T-helper 2 cell treated with Interferon-gamma antibody and Interleukin-4, amounts not matched to agents 5 μg/mL and 100 μg/mL, for 36 hours (primary cell): ENCODE measurements at regions not wholly inside any gene's neighbourhood (a gene's known extent, or its start where the extent isn't known, plus 50 kb on each side); places are given as distances from the start of the nearest gene placed in this dataset.
"Not testable (repeated sequence)": the region's sequence is repeated elsewhere in the genome, so short reads cannot be mapped to it uniquely, and the experiment has no call there.

Experiments
- DNase-seq: peaks from one replicate; pipeline ENCODE4 v3.0.0; 2021; ENCODE audit warnings: low spot score
- H3K27ac Mint-ChIP-seq: one replicate; pipeline ENCODE4 v1.8.0; 2021; ENCODE audit warnings: mild to moderate bottlenecking, mixed read lengths
- H3K27me3 Mint-ChIP-seq: one replicate; pipeline ENCODE4 v1.8.0; 2021; ENCODE audit warnings: low read depth, mixed read lengths
- H3K36me3 Mint-ChIP-seq: one replicate; pipeline ENCODE4 v1.8.0; 2021; ENCODE audit warnings: low read depth, mixed read lengths
- H3K4me1 Mint-ChIP-seq: one replicate; pipeline ENCODE4 v1.8.0; 2021; ENCODE audit warnings: low read depth, mixed read lengths
- H3K4me3 Mint-ChIP-seq: one replicate; pipeline ENCODE4 v1.8.0; 2022; ENCODE audit warnings: mild to moderate bottlenecking, moderate library complexity, mixed read lengths
- H3K9me3 Mint-ChIP-seq: one replicate; pipeline ENCODE4 v1.8.0; 2021; ENCODE audit warnings: mixed read lengths

GRCh38 chr5:158463938-158464337 is 605.0 kb upstream of the CLINT1 start:
- Mint-ChIP-seq H3K9me3 (no peaks in the 10 kb centered on the region), H3K36me3 (no peaks in the 10 kb centered on the region), H3K27me3 (no peaks in the 10 kb centered on the region), H3K4me1 (no peaks in the 10 kb centered on the region), H3K4me3 (no peak overlapping the region), H3K27ac (no peak overlapping the region)
- no peak for DNase-seq

GRCh38 chr5:158463188-158463587 is 604.2 kb upstream of the CLINT1 start:
- Mint-ChIP-seq H3K27ac (no peak overlapping the region), H3K36me3 (no peaks in the 10 kb centered on the region)

GRCh38 chr5:158462349-158463114 is 603.6 kb upstream of the CLINT1 start:
- H3K4me1 Mint-ChIP-seq: no peaks in the 10 kb centered on the region
- no peaks in the 10 kb centered on the region for H3K27me3 Mint-ChIP-seq
- no peaks in the 10 kb centered on the region for H3K36me3 Mint-ChIP-seq

More at GRCh38 chr5:158463188-158463587, 604.2 kb upstream of the CLINT1 start:
- H3K9me3 Mint-ChIP-seq: no peaks in the 10 kb centered on the region
- DNase-seq: no peak
- H3K4me3 Mint-ChIP-seq: no peak overlapping the region
- no peaks in the 10 kb centered on the region for H3K27me3 Mint-ChIP-seq
- no peaks in the 10 kb centered on the region for H3K4me1 Mint-ChIP-seq

GRCh38 chr5:158461240-158461854 is 602.4 kb upstream of the CLINT1 start:
- Mint-ChIP-seq H3K27ac (no peak overlapping the region), H3K9me3 (no peaks in the 10 kb centered on the region), H3K27me3 (no peaks in the 10 kb centered on the region), H3K36me3 (no peaks in the 10 kb centered on the region), H3K4me3 (no peak overlapping the region), H3K4me1 (no peaks in the 10 kb centered on the region)
- DNase-seq: no peak

More at GRCh38 chr5:158462349-158463114, 603.6 kb upstream of the CLINT1 start:
- H3K27ac Mint-ChIP-seq: no peak overlapping the region
- no peaks in the 10 kb centered on the region for H3K9me3 Mint-ChIP-seq
- no peak for DNase-seq
- no peak overlapping the region for H3K4me3 Mint-ChIP-seq

GRCh38 chr5:158458086-158458485 is 599.1 kb upstream of the CLINT1 start:
- no peak for DNase-seq
- Mint-ChIP-seq H3K4me3 (no peak overlapping the region), H3K27ac (no peak overlapping the region), H3K27me3 (no peaks in the 10 kb centered on the region), H3K36me3 (no peaks in the 10 kb centered on the region), H3K4me1 (no peaks in the 10 kb centered on the region), H3K9me3 (no peaks in the 10 kb centered on the region)

- Mint-ChIP-seq H3K4me3 (no peak overlapping the region), H3K36me3 (no peaks in the 10 kb centered on the region), H3K4me1 (no peaks in the 10 kb centered on the region), H3K27me3 (no peaks in the 10 kb centered on the region), H3K27ac (no peak overlapping the region), H3K9me3 (no peaks in the 10 kb centered on the region)
- DNase-seq: no peak
Observed at GRCh38 chr5:158456756-158457155, 597.8 kb upstream of the CLINT1 start.

- DNase-seq: no peak
- Mint-ChIP-seq H3K36me3 (no peaks in the 10 kb centered on the region), H3K27me3 (no peaks in the 10 kb centered on the region), H3K9me3 (no peaks in the 10 kb centered on the region), H3K4me3 (no peak overlapping the region), H3K27ac (no peak overlapping the region), H3K4me1 (no peaks in the 10 kb centered on the region)
Observed at GRCh38 chr5:158456241-158456640, 597.3 kb upstream of the CLINT1 start.

- Mint-ChIP-seq H3K27me3 (peaks cover 3% of the 10 kb centered on the region), H3K27ac (no peak overlapping the region), H3K36me3 (no peaks in the 10 kb centered on the region), H3K4me3 (no peak overlapping the region), H3K9me3 (peaks cover 4% of the 10 kb centered on the region), H3K4me1 (no peaks in the 10 kb centered on the region)
- DNase-seq: no peak
Observed at GRCh38 chr5:158451993-158452672, 593.2 kb upstream of the CLINT1 start.

GRCh38 chr5:158451203-158451992 is 592.5 kb upstream of the CLINT1 start:
- Mint-ChIP-seq H3K27me3 (peaks cover 3% of the 10 kb centered on the region), H3K4me3 (no peak overlapping the region), H3K36me3 (no peaks in the 10 kb centered on the region), H3K4me1 (no peaks in the 10 kb centered on the region), H3K9me3 (peaks cover 4% of the 10 kb centered on the region), H3K27ac (no peak overlapping the region)
- no peak for DNase-seq

- Mint-ChIP-seq H3K27ac (no peak overlapping the region), H3K36me3 (no peaks in the 10 kb centered on the region), H3K4me1 (no peaks in the 10 kb centered on the region), H3K4me3 (no peak overlapping the region), H3K9me3 (peaks cover 11% of the 10 kb centered on the region), H3K27me3 (peaks cover 3% of the 10 kb centered on the region)
- DNase-seq: no peak
Observed at GRCh38 chr5:158450751-158451171, 591.8 kb upstream of the CLINT1 start.

GRCh38 chr5:158446761-158447160 is 587.8 kb upstream of the CLINT1 start:
- peaks cover 15% of the 10 kb centered on the region for H3K9me3 Mint-ChIP-seq
- H3K27ac Mint-ChIP-seq, H3K4me3 Mint-ChIP-seq, H3K27me3 Mint-ChIP-seq, DNase-seq, H3K36me3 Mint-ChIP-seq, H3K4me1 Mint-ChIP-seq: not testable (repeated sequence)

- not testable (repeated sequence) for DNase-seq, H3K27ac Mint-ChIP-seq, H3K27me3 Mint-ChIP-seq, H3K4me3 Mint-ChIP-seq, H3K36me3 Mint-ChIP-seq
- Mint-ChIP-seq H3K4me1 (peaks cover 28% of the 10 kb centered on the region), H3K9me3 (peaks cover 15% of the 10 kb centered on the region)
Observed at GRCh38 chr5:158439204-158439603, 580.3 kb upstream of the CLINT1 start.

- H3K27me3 Mint-ChIP-seq: no peaks in the 10 kb centered on the region
- peaks cover 22% of the 10 kb centered on the region for H3K9me3 Mint-ChIP-seq
- H3K4me1 Mint-ChIP-seq: peaks cover 51% of the 10 kb centered on the region
- H3K27ac Mint-ChIP-seq: no peak overlapping the region
- DNase-seq: no peak
- no peak overlapping the region for H3K4me3 Mint-ChIP-seq
- H3K36me3 Mint-ChIP-seq: peaks cover 20% of the 10 kb centered on the region
Observed at GRCh38 chr5:158436271-158437065, 577.5 kb upstream of the CLINT1 start.
